ENCODE measurements at regions not wholly inside any gene's neighbourhood (a gene's known extent, or its start where the extent isn't known, plus 50 kb on each side); places are given as distances from the start of the nearest gene placed in this dataset.

- no peak overlapping the region for H3K4me2 ChIP-seq (ENCODE audit: low read depth, low read length)
- H3K4me1 ChIP-seq (ENCODE audit: insufficient read depth, low read length), result no peaks in the 10 kb centered on the region
- H3K27me3 ChIP-seq (ENCODE audit: control insufficient read depth in 1 of 2, insufficient read depth in 2 of 2, low read length in 2 of 2), result no peaks in the 10 kb centered on the region
- TF ChIP-seq, protein P1, sequence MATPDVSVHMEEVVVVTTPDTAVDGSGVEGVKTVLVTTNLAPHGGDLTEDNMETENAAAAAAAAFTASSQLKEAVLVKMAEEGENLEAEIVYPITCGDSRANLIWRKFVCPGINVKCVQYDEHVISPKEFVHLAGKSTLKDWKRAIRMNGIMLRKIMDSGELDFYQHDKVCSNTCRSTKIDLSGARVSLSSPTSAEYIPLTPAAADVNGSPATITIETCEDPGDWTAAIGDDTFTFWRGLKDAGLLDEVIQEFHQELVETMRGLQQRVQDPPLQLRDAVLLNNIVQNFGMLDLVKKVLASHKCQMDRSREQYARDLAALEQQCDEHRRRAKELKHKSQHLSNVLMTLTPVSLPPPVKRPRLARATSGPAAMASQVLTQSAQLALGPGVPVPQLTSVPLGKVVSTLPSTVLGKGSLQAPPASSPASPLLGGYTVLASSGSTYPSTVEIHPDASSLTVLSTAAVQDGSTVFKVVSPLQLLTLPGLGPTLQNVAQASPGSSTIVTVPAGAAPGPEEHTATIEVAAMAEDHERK (CRISPR knock-in tag; IDR thresholded peaks at IDR 0.05; ENCODE audit: low read depth), result no peak
- TF ChIP-seq MBD4 (IDR thresholded peaks at IDR 0.05; ENCODE audit: borderline replicate concordance, low read length) (no peak), CCDC6 (CRISPR knock-in tag; IDR thresholded peaks at IDR 0.05) (no peak)
- H3K79me2 ChIP-seq (ENCODE audit: insufficient read depth, low read length), result no peaks in the 10 kb centered on the region
- WGBS (ENCODE audit: low lambda C conversion rate), result 7% methylated on average over 4 of the region's 4 CpGs
- no peak overlapping the region for H3K27ac ChIP-seq (ENCODE audit: extremely low read length, insufficient read depth, low read length)
- H4K20me1 ChIP-seq (ENCODE audit: insufficient read depth, low read length), result no peaks in the 10 kb centered on the region
- no peak for FAIRE-seq
- BruUV-seq (replicated peaks), result no TSS peak
- no peak overlapping the region for H3K9ac ChIP-seq (ENCODE audit: insufficient read depth, low read depth, low read length)
- intact Hi-C loops (cut with micrococcal nuclease; ENCODE audit: unreplicated experiment), result no loop called here
- DNase-seq (ENCODE audit: low spot score), result no peak
- H2AFZ ChIP-seq (ENCODE audit: low read length), result no peak overlapping the region
- H3K4me3 ChIP-seq (replicated peaks in 1 of 3; ENCODE audit: insufficient read depth in 1 of 3, low read depth in 2 of 3, low read length in 3 of 3), result no peak overlapping the region
- POLR2A ChIA-PET, result no interaction called here
- in situ Hi-C loops (cut with HindIII; ENCODE audit: extremely low pct_ligation_motif_present, low pct_unique_long_range_greater_than_20kb), result no loop called here
- no peaks in the 10 kb centered on the region for H3K36me3 ChIP-seq (replicated peaks in 1 of 2; ENCODE audit: control insufficient read depth in 1 of 2, insufficient read depth in 2 of 2, low read length in 2 of 2)
- no peak for ATAC-seq
- no peaks in the 10 kb centered on the region for H3K9me3 ChIP-seq (ENCODE audit: low read length)
- CTCF ChIA-PET (ENCODE audit: low intra/inter-chr PET ratio, low total read pairs), result no interaction called here
Observed at GRCh38 chr5:167250996-167251395, 1040.4 kb upstream of the WWC1 start.

DNA sequence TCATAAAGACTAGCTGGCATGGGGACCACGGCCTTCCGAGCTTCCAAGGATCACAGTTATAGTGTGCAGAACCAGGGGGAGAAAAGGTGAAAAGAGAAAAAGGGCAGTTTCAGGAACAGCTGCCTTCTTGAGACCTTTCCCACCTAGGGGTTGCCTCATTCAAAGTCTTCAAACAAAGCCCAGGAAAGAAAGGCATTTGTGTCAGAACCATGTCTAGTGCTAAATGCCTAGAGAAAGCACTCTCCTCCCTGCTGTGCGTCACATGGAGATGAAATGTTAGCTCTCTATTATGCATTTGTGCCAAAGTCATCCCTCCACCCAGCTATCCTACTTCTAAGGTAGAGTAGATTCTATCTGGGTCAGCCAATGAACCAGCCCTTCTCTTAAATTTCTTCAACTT is 1037.3 kb upstream of the WWC1 start:
- DNase-seq (ENCODE audit: low spot score), result no peak
- no TSS peak for BruUV-seq (replicated peaks)
- no peak for FAIRE-seq
- H3K4me2 ChIP-seq (ENCODE audit: low read depth, low read length), result no peak overlapping the region
- ChIA-PET CTCF (ENCODE audit: low intra/inter-chr PET ratio, low total read pairs) (no interaction called here), POLR2A (no interaction called here)
- WGBS (ENCODE audit: low lambda C conversion rate), result 1% methylated on average over 3 of the region's 3 CpGs
- H3K9me3 ChIP-seq (ENCODE audit: low read length), result no peaks in the 10 kb centered on the region
- TF ChIP-seq HHEX (CRISPR knock-in tag; IDR thresholded peaks at IDR 0.05) (no peak), POGZ (CRISPR knock-in tag; IDR thresholded peaks at IDR 0.05) (no peak), ATM (IDR thresholded peaks at IDR 0.05; ENCODE audit: borderline replicate concordance) (no peak), SNAI1 (CRISPR knock-in tag; IDR thresholded peaks at IDR 0.05; ENCODE audit: borderline replicate concordance) (no peak), MTF1 (CRISPR knock-in tag; IDR thresholded peaks at IDR 0.05) (no peak), SOX5 (CRISPR knock-in tag; IDR thresholded peaks at IDR 0.05; ENCODE audit: borderline replicate concordance) (no peak), RORA (CRISPR knock-in tag; IDR thresholded peaks at IDR 0.05) (no peak), NRL (CRISPR knock-in tag; IDR thresholded peaks at IDR 0.05; ENCODE audit: borderline replicate concordance) (no peak), SUZ12 (IDR thresholded peaks at IDR 0.05; ENCODE audit: low read depth, low read length) (no peak), KLF9 (CRISPR knock-in tag; IDR thresholded peaks at IDR 0.05; ENCODE audit: low read depth) (no peak), ZNF333 (CRISPR knock-in tag; IDR thresholded peaks at IDR 0.05; ENCODE audit: borderline replicate concordance) (no peak), FLYWCH1 (CRISPR knock-in tag; IDR thresholded peaks at IDR 0.05) (no peak)
- no peak overlapping the region for H3K9ac ChIP-seq (ENCODE audit: insufficient read depth, low read depth, low read length)
- H3K27ac ChIP-seq (ENCODE audit: extremely low read length, insufficient read depth, low read length), result no peak overlapping the region
- no peaks in the 10 kb centered on the region for H4K20me1 ChIP-seq (ENCODE audit: insufficient read depth, low read length)
- H3K4me1 ChIP-seq (ENCODE audit: insufficient read depth, low read length), result no peaks in the 10 kb centered on the region
- in situ Hi-C loops (cut with HindIII; ENCODE audit: extremely low pct_ligation_motif_present, low pct_unique_long_range_greater_than_20kb), result no loop called here
- H2AFZ ChIP-seq (ENCODE audit: low read length), result no peak overlapping the region
- no peak for ATAC-seq
- no peaks in the 10 kb centered on the region for H3K27me3 ChIP-seq (ENCODE audit: control insufficient read depth in 1 of 2, insufficient read depth in 2 of 2, low read length in 2 of 2)
- no peaks in the 10 kb centered on the region for H3K79me2 ChIP-seq (ENCODE audit: insufficient read depth, low read length)
- H3K36me3 ChIP-seq (replicated peaks in 1 of 2; ENCODE audit: control insufficient read depth in 1 of 2, insufficient read depth in 2 of 2, low read length in 2 of 2), result no peaks in the 10 kb centered on the region
- H3K4me3 ChIP-seq (replicated peaks in 1 of 3; ENCODE audit: insufficient read depth in 1 of 3, low read depth in 2 of 3, low read length in 3 of 3), result no peak overlapping the region
- intact Hi-C loops (cut with micrococcal nuclease; ENCODE audit: unreplicated experiment), result no loop called here
